ENCODE measurements at regions not wholly inside any gene's neighbourhood (a gene's known extent, or its start where the extent isn't known, plus 50 kb on each side); places are given as distances from the start of the nearest gene placed in this dataset.

DNA sequence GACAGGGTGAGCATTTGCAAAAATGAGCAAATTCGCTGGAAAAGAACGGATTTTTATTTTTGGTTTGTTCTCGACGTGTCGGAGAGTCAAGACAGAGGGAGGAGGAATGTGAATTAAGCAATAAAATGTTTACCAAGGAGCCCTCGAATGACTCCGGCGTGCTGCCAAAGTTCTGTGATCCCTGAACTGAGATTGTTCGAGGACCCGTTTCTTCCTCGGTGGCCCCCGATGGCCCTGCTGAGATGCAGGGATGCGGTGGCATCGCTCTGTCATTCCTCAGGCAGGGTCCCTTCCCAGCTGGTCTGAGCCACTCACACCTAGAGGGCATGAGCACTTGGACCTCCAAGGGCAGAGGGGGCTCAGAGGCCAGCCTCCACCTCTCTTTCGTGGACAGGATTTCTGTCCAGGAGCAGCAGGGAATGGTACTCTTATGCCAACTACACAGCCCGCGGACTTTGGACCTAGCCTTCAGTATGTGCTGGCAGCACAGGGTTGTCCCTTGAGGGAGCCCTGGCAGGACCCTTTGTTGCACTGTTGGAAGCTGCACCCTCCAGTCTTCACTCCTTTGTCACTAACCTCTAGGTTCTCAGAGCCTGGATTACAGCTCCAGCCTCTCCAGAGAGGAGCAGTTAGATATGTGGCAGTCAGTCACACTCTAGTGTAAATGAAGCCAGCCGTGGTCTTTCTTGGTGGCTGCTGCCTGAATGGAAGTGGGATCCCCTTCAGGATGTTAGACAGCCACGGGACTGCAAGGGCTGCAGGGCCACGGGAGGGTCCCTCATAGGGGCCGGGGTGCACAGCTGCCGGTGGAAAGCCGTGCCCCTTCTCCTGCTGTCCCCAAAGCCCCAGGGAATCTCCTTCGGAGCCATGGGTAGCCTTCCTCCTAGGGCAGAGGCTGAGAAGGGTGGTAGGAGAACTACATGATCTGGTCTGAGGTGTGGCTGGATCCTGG is 109.4 kb upstream of the ANO1 start:
- DNase-seq (ENCODE audit: low spot score) = no peak

DNA sequence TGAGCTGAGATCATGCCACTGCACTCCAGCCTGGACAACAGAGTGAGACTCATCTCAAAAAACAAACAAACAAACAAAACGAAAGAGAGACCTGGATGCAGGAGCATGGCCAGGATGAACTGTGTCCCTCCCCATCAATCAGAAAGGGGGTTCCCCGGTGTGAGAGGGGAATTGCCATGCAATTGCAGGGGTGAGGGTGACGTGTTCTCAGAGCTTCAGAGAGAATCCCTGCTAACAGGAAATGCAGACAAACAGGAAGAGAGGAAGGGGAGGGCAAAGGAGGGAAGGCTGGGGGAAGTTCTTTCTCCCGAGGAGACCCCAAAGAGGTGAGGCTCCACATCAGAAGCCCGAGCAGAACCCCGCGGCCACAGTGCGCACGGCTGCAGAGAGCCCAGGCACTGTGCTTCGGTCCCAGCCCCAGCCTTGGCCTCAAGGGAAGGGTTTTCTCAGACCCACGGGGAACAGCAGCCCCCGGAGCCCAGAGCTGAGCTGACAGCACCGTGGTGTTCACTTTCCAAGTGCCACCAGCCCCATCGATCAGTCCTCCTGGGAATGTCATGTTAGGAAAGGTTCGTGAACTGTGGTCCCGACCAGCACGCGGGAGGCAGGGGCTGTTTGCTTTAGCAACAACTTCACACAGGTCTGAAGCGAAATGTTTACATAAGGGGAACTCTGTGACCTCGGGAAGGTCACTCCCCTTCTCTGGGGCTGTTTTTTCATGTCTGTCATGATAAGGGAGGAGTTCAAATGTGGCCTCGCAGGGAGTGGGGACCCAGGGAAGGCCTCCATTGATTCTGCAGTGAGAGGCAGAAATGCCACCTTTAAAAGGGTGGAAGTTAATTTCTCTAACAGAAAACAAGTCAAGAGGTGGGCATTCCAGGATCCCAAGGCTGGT is 108.0 kb upstream of the ANO1 start:
- no peak for DNase-seq (ENCODE audit: low spot score)

DNA sequence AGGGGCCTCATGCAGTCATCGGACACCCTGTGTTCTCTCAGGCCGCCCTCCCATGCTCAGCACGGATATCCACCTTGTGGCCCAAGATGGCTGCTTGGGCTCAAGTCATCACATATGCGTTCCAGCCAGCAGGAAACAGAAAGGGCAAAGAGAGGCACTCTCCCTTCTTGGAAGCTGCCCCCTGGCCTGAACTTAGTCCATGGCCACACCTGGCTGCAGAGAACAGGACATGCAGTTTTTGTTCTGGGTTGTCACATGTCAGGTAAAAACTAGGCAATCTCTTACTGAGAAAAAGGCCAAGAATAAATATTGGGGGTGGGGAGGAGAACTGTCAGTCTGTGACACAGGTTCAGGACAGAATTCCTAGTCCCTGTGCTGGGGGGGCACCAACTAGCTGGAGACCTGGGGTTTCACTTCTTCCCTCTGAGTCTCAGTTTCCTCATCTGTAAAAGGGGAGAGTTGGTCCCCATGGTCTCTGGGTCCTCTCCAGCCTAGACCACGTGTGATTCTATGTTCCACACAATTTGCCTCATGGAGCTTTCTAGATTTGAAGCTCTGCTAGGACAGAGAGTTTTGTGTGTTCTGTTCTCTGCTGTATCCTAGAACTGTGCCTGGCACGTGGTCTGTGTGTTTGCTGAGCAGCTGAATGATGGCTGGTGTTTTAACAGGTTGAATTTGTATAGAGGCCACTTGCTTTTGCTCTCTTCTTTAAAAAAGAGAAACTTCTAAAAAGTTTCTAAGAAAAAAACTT is 107.2 kb upstream of the ANO1 start:
- no peak for DNase-seq (ENCODE audit: low spot score)

DNA sequence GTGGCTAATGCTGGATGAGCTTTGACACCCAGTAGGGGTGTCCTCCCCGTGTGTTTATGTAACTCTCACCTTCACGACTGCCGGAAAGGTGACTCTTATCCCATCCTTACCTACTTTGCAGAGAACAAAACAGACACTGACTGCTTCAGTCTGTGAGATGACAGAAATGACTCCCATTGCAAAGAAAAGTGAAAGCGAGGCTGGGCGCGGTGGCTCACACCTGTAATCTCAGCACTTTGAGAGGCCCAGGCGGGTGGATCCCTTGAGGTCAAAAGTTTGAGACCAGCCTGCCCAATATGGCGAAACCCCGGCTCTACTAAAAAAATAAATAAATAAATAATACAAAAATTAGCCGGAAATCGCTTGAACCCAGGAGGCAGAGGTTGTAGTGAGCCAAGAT is 106.4 kb upstream of the ANO1 start:
- no peak for DNase-seq (ENCODE audit: low spot score)

DNA sequence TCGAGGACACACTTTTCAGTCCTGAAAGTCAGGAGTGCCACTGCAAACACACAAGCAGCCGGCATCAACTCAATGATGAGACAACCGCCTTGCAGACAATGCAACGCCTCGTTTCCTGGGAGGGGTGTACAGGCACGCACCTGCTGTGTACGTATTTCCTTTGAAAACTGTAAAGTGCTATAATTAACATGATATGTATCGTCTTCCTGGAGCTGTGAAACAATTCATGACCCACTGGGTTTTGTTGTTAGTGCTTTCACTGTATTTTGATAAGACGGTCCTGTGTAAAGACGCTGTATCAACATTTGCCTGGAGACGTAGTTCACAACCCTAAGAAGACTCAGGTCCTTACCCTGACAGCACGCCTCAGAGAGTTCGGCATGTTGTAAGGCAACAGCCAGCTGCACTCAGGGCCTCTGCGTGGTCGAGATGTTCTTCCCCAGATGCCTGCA is 105.7 kb upstream of the ANO1 start:
- no peak for DNase-seq (ENCODE audit: low spot score)

DNA sequence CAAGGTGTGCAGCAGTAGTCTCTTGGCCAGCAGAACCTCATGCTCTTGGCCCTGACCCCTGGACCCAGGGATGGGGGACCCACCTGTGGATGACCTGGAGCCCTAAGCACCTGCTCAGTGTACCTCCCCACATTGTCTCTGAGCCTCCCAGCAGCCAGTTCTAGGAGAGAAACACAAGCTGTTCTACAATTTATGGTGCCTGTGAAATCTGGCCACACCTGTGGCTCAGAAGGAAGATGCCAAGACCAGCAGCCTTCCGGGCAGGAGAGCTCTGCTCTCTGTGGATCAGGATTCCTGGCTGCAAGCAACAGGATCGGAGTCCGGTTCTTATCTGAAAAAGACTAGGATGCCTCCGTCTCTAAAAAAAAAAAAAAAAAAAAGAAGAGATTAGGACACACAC is 103.6 kb upstream of the ANO1 start:
- DNase-seq (ENCODE audit: low spot score) = no peak

DNA sequence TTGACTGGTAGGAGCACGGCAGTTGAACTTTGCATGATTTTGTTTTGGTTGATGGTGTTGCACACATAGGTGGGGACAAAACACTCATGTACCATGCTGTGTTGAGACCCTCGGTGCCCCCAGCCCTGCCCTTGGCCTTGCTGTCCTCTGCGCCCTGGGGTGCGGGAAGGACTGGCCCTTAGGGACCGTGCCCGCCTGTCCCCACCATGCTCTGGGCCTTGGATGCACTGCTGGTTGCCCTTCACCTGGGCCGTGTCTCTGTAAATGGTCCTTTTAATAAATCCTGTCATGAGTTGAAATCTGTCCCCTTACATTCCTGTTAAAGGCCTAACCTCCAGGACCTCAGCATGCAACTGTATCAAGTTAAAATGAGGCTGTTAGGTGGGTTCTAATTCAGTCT is 102.3 kb upstream of the ANO1 start:
- no peak for DNase-seq (ENCODE audit: low spot score)

DNA sequence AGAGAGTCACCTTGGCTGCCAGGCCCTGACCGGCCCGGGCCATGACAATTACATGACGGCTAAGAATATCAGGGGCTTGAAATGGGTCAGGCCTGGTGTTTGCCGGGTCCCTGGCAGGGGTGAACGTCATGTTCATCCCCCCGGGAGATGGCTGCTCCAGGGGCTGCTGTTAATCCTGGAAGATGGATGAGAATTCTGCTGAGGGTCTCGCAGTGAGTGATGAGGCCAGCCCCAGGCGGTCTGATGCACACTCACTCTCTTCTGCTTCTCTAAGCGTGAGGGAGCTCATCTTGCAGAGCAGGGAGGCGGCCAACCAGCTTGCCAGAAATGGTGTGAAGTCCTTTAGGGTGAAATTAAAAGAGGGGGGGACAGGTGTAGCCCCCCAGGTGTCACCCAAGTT is 101.3 kb upstream of the ANO1 start:
- DNase-seq (ENCODE audit: low spot score) = no peak

DNA sequence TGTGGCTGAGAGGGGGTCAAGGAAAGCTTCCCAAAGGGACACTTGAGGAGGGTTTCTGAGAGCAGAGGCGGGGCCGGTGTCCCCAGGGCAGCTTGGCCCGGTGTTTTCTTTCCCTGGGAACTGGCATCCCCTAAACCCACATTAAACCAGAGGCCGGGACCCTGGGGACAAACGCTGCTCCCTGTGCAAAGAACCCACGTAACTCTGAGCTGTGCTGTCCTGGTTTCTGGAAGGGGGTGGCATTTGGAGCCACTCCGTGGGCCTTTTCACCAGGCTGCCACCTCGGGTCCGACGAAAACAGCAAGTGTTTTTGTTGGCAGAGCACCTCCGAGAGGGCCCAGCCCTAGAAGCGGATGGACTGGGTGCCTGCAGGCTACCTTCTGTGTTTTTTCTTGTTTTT is 100.2 kb upstream of the ANO1 start:
- no peak for DNase-seq (ENCODE audit: low spot score)

DNA sequence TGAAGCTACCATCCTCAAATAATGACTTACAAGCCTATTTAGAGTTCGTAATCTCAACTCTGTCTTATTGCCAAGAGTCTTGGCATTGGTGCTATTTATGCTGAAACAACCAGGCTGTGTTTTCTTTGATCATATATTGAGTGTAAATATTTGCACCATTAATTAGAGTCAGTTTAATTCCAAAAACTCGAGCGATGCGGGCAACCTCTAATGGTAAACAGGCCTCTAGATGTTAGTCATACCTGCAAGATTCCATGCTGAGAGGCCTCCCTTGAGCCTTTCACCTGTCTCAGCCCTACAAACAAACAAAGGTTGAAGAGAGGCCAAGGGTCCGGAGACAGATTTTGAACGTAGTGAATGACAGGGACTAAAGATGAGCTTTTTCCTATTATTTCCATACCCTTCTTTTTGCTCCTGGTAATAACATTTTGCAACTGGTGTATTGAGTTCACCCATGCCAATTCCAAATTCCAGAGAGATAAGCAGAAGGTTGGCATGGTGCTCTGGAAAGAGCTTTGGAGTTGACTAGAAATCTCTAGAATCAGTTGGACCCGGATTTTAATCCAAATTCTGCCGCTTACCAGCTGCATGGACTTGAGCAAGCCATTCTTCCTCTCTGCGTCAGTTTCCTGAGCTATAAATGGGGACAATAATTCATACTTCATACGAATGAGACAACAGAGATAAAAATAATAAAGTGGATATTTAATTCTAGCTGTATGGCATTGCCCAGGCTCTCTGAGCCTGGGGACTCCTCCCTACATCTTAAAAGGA is 99.1 kb upstream of the ANO1 start:
- no peak for DNase-seq (ENCODE audit: low spot score)

DNA sequence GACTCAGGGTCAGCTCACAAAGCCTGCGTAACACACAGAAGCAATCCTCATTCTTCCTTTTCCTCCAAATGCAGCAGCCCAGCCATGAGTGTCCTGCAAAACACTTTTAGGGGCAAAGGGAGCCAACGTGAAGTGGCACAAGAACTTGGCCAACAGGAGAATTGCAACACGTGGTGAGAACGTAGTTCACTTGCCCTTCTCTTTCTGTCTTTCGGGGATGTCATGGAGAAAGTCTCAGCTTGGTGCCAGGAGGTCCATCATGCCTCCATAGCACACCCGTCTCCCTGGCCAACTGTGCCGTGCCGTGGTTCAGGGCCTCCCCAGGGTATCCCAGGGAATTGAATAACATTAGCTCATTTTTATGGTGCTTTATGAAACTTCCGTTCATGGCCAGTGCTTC is 98.5 kb upstream of the ANO1 start:
- DNase-seq (ENCODE audit: low spot score) = no peak

DNA sequence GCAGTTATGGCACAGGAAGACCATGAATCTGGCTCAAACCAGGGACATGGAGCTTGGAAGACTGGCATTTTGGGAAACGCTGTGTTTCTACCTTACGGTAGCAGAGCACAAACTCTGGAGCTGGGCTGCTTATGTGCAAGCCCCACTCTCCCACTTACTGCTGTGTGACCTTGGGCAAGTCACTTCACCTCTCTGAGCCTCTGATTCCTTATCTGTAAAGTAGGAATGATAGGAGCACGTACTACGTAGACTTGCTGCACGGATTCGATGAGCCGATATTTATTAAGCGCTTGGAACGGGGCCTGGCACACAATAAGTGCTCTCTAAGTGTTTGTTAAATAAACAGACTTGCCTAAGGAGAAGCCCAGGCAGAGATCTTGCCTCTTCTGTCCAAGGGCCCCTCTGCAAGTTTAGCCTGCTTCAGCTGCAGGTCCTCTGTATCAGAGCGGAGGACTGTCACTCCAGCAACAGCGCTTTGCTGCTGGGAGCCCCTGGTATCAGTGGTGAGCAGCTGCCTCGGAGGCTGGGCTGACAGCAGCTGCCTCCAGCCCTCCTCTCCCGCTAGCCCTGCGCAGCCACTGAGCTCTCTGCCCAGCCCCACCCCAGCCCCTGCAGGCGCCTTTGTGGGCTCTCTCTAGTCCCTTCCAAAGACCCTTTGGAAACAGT is 96.9 kb upstream of the ANO1 start:
- DNase-seq (ENCODE audit: low spot score) = no peak

DNA sequence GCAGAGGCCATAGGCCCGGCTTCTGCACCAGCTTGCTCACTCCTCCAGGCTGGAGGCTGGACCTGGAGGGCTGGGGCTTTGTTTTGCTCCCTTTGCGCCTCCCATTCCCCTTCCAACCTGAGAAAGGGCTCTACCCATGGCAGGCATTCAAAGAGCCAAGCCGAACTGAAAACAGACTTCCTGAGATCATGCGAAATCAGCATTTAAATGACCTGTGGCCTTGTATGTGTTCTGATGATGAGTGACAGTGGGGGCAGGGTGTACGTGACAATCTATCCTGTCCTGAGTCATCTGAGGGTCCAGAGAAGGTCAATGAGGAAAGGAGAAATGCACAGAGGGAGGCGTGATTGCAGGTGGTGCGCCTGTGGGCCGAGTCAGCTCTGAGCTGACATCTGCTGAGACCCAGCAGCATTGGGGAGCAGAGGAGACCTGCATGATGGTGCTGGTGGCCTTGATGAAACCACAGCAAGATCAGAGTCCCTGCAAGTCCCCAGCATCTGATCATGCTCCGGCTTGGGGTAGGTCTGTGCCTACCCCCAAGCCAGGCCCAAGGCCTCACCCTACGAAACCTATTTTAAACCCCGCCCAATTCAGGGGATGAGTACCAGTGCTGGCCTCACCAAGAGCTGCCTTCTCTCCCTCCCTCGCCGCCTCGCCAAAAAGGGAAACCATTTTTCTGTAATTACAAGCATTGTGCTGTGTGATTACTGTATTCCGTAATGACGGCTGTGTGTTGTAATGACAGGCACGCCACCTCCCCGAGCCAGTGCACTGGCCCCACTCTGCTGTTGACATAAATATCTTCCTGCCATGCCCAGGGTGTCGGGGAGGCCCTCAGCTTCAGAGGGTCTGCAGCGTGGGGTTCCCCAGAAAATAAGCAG is 95.2 kb upstream of the ANO1 start:
- no peak for DNase-seq (ENCODE audit: low spot score)

DNA sequence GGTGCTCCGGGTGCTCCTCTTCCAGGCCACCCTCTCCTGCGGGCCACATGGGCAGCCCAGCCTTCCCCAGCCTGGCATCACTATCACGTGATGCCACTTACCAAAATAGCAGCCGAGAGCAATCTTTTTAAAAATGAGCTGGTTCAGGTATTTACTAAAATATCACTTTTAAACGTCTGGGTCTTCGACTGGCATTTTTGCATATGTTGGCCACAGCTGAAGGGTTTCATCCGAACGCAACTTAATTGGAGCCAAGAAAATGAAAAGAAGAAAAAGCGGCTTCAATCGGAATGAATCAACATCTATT is 94.6 kb upstream of the ANO1 start:
- no peak for DNase-seq (ENCODE audit: low spot score)

DNA sequence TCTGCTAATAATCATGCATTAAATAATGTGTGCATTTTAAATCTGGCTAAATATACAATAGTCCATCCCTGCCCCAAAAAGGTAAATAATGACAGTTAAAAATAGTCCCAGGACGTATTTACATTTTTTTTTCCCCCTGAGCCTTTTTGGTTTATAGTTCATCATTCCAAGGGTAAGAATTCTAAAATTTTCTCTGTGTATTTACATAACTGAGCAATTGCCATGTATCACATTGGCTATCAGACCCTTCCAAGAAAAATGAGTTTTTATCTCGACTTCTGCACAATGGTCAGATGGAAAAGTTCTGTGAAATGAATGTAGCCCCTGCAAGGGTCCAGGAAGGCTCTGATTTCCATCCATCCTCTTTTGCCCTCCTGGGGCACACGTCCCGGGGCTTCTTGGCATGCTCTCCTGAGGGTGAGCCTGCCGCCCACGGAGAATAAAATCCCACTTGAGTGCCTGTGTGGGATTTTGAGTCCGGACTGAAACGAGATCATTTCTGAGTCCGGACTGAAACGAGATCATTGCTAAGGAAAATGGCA is 94.1 kb upstream of the ANO1 start:
- no peak for DNase-seq (ENCODE audit: low spot score)

DNA sequence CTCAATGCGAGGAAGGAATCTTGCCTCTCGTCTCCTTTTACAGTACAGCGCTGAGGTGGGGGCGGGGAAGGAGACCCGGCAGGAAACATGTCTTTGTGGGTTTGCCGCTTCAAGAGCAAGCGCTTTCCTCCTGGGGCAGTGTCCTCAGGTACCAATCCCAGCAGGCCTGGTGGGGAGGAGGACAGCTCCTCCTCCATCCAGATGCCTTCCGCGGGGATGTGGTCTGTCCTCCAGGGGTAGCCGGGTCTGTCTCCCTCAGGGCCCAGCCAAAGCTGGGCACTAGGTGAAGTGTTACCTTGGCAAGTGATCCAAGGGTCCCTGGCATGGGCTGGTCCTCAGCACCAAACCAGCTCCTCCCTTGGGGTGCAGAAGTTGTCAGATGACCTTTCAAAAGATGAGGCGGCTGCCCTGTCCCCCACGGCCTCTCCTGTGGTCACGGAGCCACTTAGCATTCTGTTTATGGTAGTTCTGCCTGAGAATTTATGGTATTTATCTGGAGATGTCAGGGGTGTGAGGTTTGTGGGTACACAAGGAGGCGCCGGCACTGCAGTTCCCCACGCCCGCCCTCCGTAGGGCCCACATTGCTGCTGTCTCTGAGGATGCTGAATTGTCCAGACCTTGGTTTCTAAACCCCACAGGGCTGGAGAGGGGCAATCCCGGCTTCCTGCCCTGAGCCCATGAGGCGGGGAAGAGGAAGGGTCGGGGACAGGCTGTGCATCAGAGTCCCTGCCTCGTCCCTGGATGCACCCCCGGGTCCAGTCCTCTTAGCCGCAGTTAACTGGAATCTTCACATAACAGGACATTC is 93.5 kb upstream of the ANO1 start:
- no peak for DNase-seq (ENCODE audit: low spot score)

DNA sequence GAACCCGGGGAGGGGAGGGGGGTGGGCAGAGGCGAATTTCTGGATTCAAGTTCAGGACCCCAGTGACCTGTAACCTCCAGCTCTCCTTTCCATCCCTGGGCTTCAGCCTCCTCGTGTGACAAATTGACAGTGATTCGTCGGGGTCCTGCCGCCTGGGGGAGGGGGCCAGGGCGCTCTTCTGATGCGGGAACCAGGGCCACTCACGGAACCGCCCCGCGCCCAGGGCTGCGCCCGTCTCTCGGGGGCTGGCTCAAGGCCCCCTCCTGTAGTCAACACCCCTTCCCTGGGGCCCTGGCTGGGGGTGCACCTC is 92.8 kb upstream of the ANO1 start:
- no peak for DNase-seq (ENCODE audit: low spot score)

DNA sequence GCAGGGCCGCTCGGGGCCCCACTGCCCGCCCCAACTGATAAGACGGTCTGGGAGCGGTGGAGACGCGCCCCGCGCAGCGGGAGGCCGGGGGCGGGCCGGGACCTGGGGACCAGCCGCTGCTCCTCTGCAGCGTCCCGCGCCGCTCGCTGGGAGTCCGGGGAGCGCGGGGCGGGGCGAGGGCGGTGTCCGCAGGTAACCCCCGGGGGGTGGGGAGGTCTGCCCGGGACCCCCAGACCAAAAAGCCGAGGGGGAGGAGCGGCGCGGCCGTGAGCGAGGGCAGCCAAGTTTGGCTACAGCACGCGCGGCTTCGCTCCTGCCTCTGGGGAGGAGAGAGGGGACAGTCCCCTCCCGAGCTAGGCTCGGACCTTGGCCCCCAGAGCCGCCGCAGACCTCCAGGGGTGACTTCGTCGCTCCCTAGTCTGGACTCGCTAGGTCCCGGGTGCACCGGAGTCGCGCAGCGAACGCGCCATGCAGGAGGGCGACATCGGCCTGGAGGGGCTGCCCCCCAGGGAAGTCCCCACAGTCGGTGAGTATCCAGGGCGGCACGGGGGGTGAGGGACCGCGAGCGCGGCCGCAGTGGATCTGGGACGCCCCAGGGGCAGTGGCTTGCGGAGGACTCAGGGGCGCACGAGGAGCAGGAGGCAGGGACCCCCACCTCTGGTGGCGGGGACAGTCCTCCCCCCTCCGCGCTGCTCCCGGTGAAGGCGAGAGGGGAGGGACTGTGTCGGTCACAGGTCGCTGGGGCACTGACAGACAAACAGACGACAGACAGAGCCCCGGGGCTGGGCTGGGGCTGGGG is 92.3 kb upstream of the ANO1 start:
- DNase-seq (ENCODE audit: low spot score) = no peak
